ENCODE measurements at regions not wholly inside any gene's neighbourhood (a gene's known extent, or its start where the extent isn't known, plus 50 kb on each side); places are given as distances from the start of the nearest gene placed in this dataset.

GRCh38 chr6:166725571-166725970 is 98.5 kb upstream of the RPS6KA2 start:
- no peak for TF ChIP-seq CTCF (IDR thresholded peaks at IDR 0.05)
- Histone ChIP-seq H3K27ac (no peak overlapping the region), H3K36me3 (no peaks in the 10 kb centered on the region), H3K9me3 (no peaks in the 10 kb centered on the region), H3K4me1 (no peaks in the 10 kb centered on the region), H3K4me3 (no peak overlapping the region), H3K27me3 (no peaks in the 10 kb centered on the region)
- DNase-seq (ENCODE audit: low spot score): peak; percentile 28

- TF ChIP-seq CTCF (IDR thresholded peaks at IDR 0.05): no peak
- no peak for DNase-seq (ENCODE audit: low spot score)
- Histone ChIP-seq H3K4me3 (no peak overlapping the region), H3K9me3 (no peaks in the 10 kb centered on the region), H3K27ac (no peak overlapping the region), H3K36me3 (no peaks in the 10 kb centered on the region), H3K27me3 (no peaks in the 10 kb centered on the region), H3K4me1 (no peaks in the 10 kb centered on the region)
Measured at GRCh38 chr6:166724576-166724975, 97.5 kb upstream of the RPS6KA2 start.

- Histone ChIP-seq H3K4me3 (no peak overlapping the region), H3K27ac (no peak overlapping the region), H3K4me1 (no peaks in the 10 kb centered on the region), H3K36me3 (no peaks in the 10 kb centered on the region), H3K27me3 (no peaks in the 10 kb centered on the region), H3K9me3 (no peaks in the 10 kb centered on the region)
- DNase-seq (ENCODE audit: low spot score): peak; percentile 49
- no peak for TF ChIP-seq CTCF (IDR thresholded peaks at IDR 0.05)
Measured at GRCh38 chr6:166722785-166723184, 95.7 kb upstream of the RPS6KA2 start.

GRCh38 chr6:166721576-166721975 is 94.5 kb upstream of the RPS6KA2 start:
- H3K4me1 ChIP-seq: peaks cover 0 to 6% of the 10 kb centered on the region in 2 donors
- H3K27me3 ChIP-seq: no peaks in the 10 kb centered on the region
- peak overlapping the region in 1 of 2 donors; percentile 29 for H3K27ac ChIP-seq
- DNase-seq (ENCODE audit: low spot score): peak; percentile 51
- no peak overlapping the region for H3K4me3 ChIP-seq
- no peaks in the 10 kb centered on the region for H3K9me3 ChIP-seq
- no peak for TF ChIP-seq CTCF (IDR thresholded peaks at IDR 0.05)
- H3K36me3 ChIP-seq: no peaks in the 10 kb centered on the region

GRCh38 chr6:166720856-166721255 is 93.8 kb upstream of the RPS6KA2 start:
- no peak for DNase-seq (ENCODE audit: low spot score)
- Histone ChIP-seq H3K4me1 (peaks cover 0 to 6% of the 10 kb centered on the region in 2 donors), H3K27me3 (no peaks in the 10 kb centered on the region), H3K36me3 (no peaks in the 10 kb centered on the region), H3K27ac (peak overlapping the region in 1 of 2 donors; percentile 29), H3K9me3 (no peaks in the 10 kb centered on the region), H3K4me3 (no peak overlapping the region)
- TF ChIP-seq CTCF (IDR thresholded peaks at IDR 0.05): no peak

- Histone ChIP-seq H3K9me3 (no peaks in the 10 kb centered on the region), H3K27ac (no peak overlapping the region), H3K36me3 (no peaks in the 10 kb centered on the region), H3K4me3 (no peak overlapping the region), H3K27me3 (no peaks in the 10 kb centered on the region), H3K4me1 (peaks cover 0 to 6% of the 10 kb centered on the region in 2 donors)
- no peak for DNase-seq (ENCODE audit: low spot score)
- no peak for TF ChIP-seq CTCF (IDR thresholded peaks at IDR 0.05)
Measured at GRCh38 chr6:166719019-166719418, 92.0 kb upstream of the RPS6KA2 start.

Data from right atrium auricular region (tissue), 2 donors.